ENCODE measurements at regions not wholly inside any gene's neighbourhood (a gene's known extent, or its start where the extent isn't known, plus 50 kb on each side); places are given as distances from the start of the nearest gene placed in this dataset.

- ATAC-seq (no peak), DNase-seq (ENCODE audit: low read depth, low spot score) (no peak)
- POLR2A ChIA-PET = no interaction called here
- Histone ChIP-seq H3K27ac (ENCODE audit: low read depth, low read length) (no peak overlapping the region), H3K27me3 (ENCODE audit: insufficient read depth, low read length) (no peaks in the 10 kb centered on the region), H3K9me2 (ENCODE audit: insufficient read depth) (no peaks in the 10 kb centered on the region), H3K9ac (ENCODE audit: low read length) (no peak overlapping the region), H3K4me1 (ENCODE audit: control insufficient read depth in 1 of 2, insufficient read depth in 2 of 2, low read length in 2 of 2) (no peaks in the 10 kb centered on the region), H3K9me3 (ENCODE audit: control insufficient read depth in 1 of 2, insufficient read depth in 1 of 2, low read depth in 1 of 2, low read length in 2 of 2) (peaks cover 0 to 5% of the 10 kb centered on the region in 2 experiments; a peak in 2 of 4 replicates), H3K4me2 (ENCODE audit: low read length) (no peak overlapping the region), H3K79me2 (ENCODE audit: insufficient read depth, low read length) (no peaks in the 10 kb centered on the region), H4K20me1 (ENCODE audit: insufficient read depth) (no peaks in the 10 kb centered on the region), H3K36me3 (ENCODE audit: control insufficient read depth in 1 of 2, insufficient read depth in 2 of 2, low read length in 2 of 2) (no peaks in the 10 kb centered on the region), H2AFZ (ENCODE audit: low read depth, low read length, poor library complexity, severe bottlenecking) (no peak overlapping the region), H3K4me3 (replicated peaks in 1 of 2; ENCODE audit: low read depth in 1 of 2, low read length in 2 of 2) (no peak overlapping the region)
- TF ChIP-seq CTCF (IDR thresholded peaks at IDR 0.05 in 2 of 3, conservative IDR thresholded peaks at IDR 0.05 in 1 of 3; ENCODE audit: borderline replicate concordance in 1 of 3, insufficient read depth in 1 of 3, low read depth in 2 of 3, low read length in 2 of 3) = no peak
- no peak for TF ChIP-seq CEBPB (IDR thresholded peaks at IDR 0.05; ENCODE audit: low read depth)
- TF ChIP-seq ZNF274 (IDR thresholded peaks at IDR 0.05; ENCODE audit: low read depth, low read length) = no peak
- TF ChIP-seq SP1 (IDR thresholded peaks at IDR 0.05; ENCODE audit: low read depth) = no peak
- TF ChIP-seq CBX3 (IDR thresholded peaks at IDR 0.05; ENCODE audit: low read depth) = no peak
- no peak for TF ChIP-seq SIN3A (IDR thresholded peaks at IDR 0.05; ENCODE audit: low read depth)
- no peak for TF ChIP-seq JUND (IDR thresholded peaks at IDR 0.05)
- TF ChIP-seq, protein P1, sequence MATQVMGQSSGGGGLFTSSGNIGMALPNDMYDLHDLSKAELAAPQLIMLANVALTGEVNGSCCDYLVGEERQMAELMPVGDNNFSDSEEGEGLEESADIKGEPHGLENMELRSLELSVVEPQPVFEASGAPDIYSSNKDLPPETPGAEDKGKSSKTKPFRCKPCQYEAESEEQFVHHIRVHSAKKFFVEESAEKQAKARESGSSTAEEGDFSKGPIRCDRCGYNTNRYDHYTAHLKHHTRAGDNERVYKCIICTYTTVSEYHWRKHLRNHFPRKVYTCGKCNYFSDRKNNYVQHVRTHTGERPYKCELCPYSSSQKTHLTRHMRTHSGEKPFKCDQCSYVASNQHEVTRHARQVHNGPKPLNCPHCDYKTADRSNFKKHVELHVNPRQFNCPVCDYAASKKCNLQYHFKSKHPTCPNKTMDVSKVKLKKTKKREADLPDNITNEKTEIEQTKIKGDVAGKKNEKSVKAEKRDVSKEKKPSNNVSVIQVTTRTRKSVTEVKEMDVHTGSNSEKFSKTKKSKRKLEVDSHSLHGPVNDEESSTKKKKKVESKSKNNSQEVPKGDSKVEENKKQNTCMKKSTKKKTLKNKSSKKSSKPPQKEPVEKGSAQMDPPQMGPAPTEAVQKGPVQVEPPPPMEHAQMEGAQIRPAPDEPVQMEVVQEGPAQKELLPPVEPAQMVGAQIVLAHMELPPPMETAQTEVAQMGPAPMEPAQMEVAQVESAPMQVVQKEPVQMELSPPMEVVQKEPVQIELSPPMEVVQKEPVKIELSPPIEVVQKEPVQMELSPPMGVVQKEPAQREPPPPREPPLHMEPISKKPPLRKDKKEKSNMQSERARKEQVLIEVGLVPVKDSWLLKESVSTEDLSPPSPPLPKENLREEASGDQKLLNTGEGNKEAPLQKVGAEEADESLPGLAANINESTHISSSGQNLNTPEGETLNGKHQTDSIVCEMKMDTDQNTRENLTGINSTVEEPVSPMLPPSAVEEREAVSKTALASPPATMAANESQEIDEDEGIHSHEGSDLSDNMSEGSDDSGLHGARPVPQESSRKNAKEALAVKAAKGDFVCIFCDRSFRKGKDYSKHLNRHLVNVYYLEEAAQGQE (IDR thresholded peaks at IDR 0.05; ENCODE audit: low read depth) = no peak
- TF ChIP-seq ZFX (IDR thresholded peaks at IDR 0.05) = no peak
- TF ChIP-seq ZBTB33 (IDR thresholded peaks at IDR 0.05; ENCODE audit: extremely low read depth, insufficient replicate concordance, low read length) = no peak
- no peak for TF ChIP-seq RAD21 (IDR thresholded peaks at IDR 0.05; ENCODE audit: low read depth)
- TF ChIP-seq YY1 (IDR thresholded peaks at IDR 0.05; ENCODE audit: extremely low read depth, insufficient replicate concordance, low read depth, low read length) = no peak
- no peak for TF ChIP-seq POLR2A (IDR thresholded peaks at IDR 0.05; ENCODE audit: borderline replicate concordance, extremely low read depth, insufficient read depth, insufficient read length)
- intact Hi-C loops (cut with micrococcal nuclease) = no loop called here
- CTCF ChIA-PET = no interaction called here
- BruUV-seq (replicated peaks) = no TSS peak
- RAD21 ChIA-PET (ENCODE audit: low non-redundant PET in 1 of 2, low total read pairs in 2 of 2, uncharacterized antibody in 2 of 2, unreplicated experiment in 2 of 2) = interaction anchor here in 1 of 2 experiments (0.6 kb wide), 1 partner anchor 51 kb away, joined by 3 read pairs; no protein-coding TSS in a partner anchor
These were observed 92.5 kb downstream of the ATP23 start for GRCh38 chr12:58033831-58034230.
